ENCODE measurements at regions not wholly inside any gene's neighbourhood (a gene's known extent, or its start where the extent isn't known, plus 50 kb on each side); places are given as distances from the start of the nearest gene placed in this dataset.

DNA sequence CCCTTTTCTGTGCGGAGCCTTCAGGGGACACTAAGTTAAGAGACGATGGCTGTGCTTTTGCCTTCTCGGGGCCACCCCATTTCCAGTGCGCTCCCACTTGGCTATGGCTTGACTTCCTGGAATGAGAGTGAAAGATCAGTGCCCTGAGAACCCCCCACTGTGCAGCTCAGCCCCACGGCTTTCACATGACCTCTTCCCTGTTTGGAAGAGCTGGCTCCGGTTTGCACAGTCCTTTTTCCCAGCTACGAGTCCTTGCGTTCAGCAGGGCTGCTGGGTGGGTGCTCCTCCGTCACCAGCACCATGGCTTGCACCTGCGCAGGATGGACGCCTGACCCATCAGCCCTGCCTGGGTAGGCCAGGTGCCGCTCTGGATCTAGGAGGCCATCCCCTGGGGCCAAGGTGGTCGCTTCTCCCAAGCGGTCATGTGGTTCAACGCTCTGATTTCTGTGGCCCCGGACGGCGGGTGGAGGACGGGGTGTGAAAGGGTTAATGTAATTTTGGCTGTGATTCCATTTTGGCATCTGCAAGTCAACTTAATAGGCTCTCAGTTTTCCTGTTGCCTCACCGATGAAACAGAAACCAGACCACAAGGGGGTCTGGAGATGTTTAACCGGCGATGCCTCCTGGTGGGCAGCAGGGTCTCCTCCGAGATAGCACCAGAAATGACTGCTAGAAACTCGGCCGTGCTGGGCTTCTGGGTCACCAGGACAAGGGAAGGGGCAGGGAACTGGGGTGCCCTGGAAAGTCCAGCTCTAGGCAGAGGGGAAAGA, 113.1 kb upstream of the HAAO start:
- Mint-ChIP-seq H3K36me3 (ENCODE audit: low read depth) (no peaks in the 10 kb centered on the region), H3K27me3 (peaks cover 1% of the 10 kb centered on the region), H3K4me3 (no peak overlapping the region), H3K9me3 (no peaks in the 10 kb centered on the region), H3K4me1 (ENCODE audit: low read depth) (no peaks in the 10 kb centered on the region), H3K27ac (no peak overlapping the region)
- TF ChIP-seq, protein P1, sequence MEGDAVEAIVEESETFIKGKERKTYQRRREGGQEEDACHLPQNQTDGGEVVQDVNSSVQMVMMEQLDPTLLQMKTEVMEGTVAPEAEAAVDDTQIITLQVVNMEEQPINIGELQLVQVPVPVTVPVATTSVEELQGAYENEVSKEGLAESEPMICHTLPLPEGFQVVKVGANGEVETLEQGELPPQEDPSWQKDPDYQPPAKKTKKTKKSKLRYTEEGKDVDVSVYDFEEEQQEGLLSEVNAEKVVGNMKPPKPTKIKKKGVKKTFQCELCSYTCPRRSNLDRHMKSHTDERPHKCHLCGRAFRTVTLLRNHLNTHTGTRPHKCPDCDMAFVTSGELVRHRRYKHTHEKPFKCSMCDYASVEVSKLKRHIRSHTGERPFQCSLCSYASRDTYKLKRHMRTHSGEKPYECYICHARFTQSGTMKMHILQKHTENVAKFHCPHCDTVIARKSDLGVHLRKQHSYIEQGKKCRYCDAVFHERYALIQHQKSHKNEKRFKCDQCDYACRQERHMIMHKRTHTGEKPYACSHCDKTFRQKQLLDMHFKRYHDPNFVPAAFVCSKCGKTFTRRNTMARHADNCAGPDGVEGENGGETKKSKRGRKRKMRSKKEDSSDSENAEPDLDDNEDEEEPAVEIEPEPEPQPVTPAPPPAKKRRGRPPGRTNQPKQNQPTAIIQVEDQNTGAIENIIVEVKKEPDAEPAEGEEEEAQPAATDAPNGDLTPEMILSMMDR (IDR thresholded peaks at IDR 0.05) = no peak
- POLR2A ChIA-PET = no interaction called here
- CTCF ChIA-PET = interaction anchor here (0.9 kb wide), 1 partner anchor 77 kb away, joined by 3 read pairs; no protein-coding TSS in a partner anchor
- ATAC-seq (no peak), DNase-seq (no peak)
- intact Hi-C loops (cut with micrococcal nuclease) = no loop called here

- TF ChIP-seq, protein P1 (IDR thresholded peaks at IDR 0.05) = no peak
- H3K4me1 Mint-ChIP-seq (ENCODE audit: low read depth) = no peaks in the 10 kb centered on the region
- H3K27ac Mint-ChIP-seq = no peak overlapping the region
- peaks cover 1% of the 10 kb centered on the region for H3K27me3 Mint-ChIP-seq
- ATAC-seq (no peak), DNase-seq (no peak)
- H3K36me3 Mint-ChIP-seq (ENCODE audit: low read depth) = no peaks in the 10 kb centered on the region
- H3K4me3 Mint-ChIP-seq = no peak overlapping the region
- ChIA-PET CTCF (no interaction called here), POLR2A (no interaction called here)
- no peaks in the 10 kb centered on the region for H3K9me3 Mint-ChIP-seq
- intact Hi-C loops (cut with micrococcal nuclease) = no loop called here
Measured at GRCh38 chr2:42904576-42904876, 112.1 kb upstream of the HAAO start.

GRCh38 chr2:42903821-42904575, 111.6 kb upstream of the HAAO start:
- Mint-ChIP-seq H3K9me3 (no peaks in the 10 kb centered on the region), H3K4me3 (no peak overlapping the region), H3K4me1 (ENCODE audit: low read depth) (no peaks in the 10 kb centered on the region), H3K27me3 (peaks cover 1% of the 10 kb centered on the region), H3K27ac (no peak overlapping the region), H3K36me3 (ENCODE audit: low read depth) (no peaks in the 10 kb centered on the region)
- CTCF ChIA-PET = no interaction called here
- ATAC-seq (no peak), DNase-seq (no peak)
- intact Hi-C loops (cut with micrococcal nuclease) = no loop called here
- POLR2A ChIA-PET = no interaction called here
- TF ChIP-seq, protein P1 (IDR thresholded peaks at IDR 0.05) = no peak

GRCh38 chr2:42902939-42903709, 110.7 kb upstream of the HAAO start:
- Mint-ChIP-seq H3K27me3 (peaks cover 1% of the 10 kb centered on the region), H3K9me3 (no peaks in the 10 kb centered on the region), H3K36me3 (ENCODE audit: low read depth) (no peaks in the 10 kb centered on the region), H3K4me1 (ENCODE audit: low read depth) (no peaks in the 10 kb centered on the region), H3K27ac (no peak overlapping the region), H3K4me3 (no peak overlapping the region)
- DNase-seq = no peak
- TF ChIP-seq, protein P1 (IDR thresholded peaks at IDR 0.05) = no peak
- CTCF ChIA-PET = no interaction called here
- POLR2A ChIA-PET = no interaction called here
- intact Hi-C loops (cut with micrococcal nuclease) = no loop called here
- no peak for ATAC-seq

Data from activated CD8-positive, alpha-beta T cell treated with anti-CD3 and anti-CD28 coated beads for 36 hours (primary cell).